DMS53 (cell line): ENCODE measurements at regions not wholly inside any gene's neighbourhood (a gene's known extent, or its start where the extent isn't known, plus 50 kb on each side); places are given as distances from the start of the nearest gene placed in this dataset.

ENCODE experiments used
- DNase-seq: peaks from one replicate; lab custom pipeline; 2025; lab: John Stamatoyannopoulos, UW

DNA sequence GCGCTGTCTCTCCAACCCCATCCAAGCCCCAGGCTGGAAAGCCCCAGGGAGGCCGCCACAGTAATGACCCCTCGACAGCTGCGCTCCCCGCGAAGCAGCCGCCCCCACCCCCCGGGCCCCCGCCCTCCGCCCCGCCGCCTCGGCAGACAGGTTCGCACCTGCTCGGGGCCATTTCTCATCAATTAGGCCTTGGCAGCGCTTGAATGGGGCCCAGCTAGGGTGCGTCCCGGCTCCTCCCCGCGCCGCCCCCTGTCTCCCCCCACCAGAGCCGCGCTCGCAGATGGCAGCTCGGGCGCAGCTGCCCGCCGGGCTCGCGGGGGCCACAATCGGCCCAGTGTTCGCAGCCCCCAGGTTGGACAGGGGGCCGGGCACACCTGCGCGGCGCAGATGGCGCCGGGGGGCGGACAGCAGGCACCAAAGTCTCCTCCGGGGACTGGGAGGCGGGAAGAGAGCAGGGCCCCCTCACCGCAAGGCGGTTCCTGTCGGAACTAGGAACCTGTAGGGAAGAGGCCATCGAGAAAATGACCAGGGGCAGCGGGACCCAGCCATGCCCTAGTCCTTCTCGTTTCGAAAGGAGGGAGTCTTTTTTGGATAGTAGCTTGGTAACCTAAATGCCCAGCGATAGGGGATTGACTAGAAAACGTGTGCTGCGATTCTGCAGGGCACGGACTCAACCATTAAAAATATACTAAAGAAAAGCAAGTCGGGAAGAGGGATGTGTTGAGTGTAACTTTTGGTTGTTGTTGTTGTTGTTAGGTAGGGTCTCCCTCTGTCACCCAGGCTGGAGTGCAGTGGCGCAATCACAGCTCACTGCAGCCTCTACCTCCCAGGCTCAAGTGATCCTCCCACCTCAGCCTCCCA lies 83.2 kb upstream of the EYA2 start:
- DNase-seq = peak; percentile 70

DNA sequence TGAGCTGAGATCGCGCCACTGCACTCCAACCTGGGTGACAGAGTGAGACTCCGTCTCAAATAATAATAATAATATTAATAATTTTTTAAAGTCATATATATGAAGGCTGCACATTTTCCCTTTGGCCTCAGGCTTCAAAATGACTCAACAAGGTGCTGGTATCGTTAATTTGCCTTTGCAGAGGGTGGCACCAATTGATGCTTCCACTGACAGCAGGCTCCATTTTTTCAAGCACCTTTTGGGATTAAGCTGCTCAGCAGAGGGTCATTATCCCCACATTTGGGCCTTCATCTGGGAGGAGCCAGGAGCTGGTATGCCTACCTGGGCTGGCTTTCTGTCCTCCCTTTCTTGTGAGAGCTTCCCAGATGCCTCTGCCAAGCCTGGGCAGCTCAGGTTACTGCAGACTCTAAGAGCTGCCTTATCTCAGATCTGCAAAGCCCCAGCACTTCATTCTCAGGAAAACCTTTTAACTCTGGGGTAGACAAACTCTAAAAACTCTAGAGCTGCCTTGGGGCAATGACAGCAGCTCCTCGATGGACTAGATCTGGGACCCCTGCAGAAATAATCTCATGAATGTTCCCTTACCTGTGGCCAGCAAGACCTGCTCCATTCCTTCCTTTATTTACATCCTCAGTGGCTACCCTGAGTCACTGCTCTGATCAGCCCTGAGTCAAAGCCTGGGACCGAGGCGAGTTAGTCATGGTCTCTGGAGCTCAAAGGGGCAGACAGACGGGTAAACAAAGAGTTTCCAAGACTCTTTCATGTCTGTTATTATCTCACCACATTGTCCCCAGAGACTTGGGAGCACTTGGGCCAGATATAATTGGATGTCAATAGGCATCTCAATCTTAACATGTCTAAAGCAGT lies 80.0 kb upstream of the EYA2 start:
- peak; percentile 90 for DNase-seq

- DNase-seq = no peak
Measured at GRCh38 chr20:46816097-46816496, 78.5 kb upstream of the EYA2 start.

GRCh38 chr20:46816886-46817638 lies 77.6 kb upstream of the EYA2 start:
- DNase-seq = no peak

- DNase-seq = no peak
Measured at GRCh38 chr20:46820682-46821081, 74.0 kb upstream of the EYA2 start.

GRCh38 chr20:46823271-46823751 lies 71.3 kb upstream of the EYA2 start:
- no peak for DNase-seq

DNA sequence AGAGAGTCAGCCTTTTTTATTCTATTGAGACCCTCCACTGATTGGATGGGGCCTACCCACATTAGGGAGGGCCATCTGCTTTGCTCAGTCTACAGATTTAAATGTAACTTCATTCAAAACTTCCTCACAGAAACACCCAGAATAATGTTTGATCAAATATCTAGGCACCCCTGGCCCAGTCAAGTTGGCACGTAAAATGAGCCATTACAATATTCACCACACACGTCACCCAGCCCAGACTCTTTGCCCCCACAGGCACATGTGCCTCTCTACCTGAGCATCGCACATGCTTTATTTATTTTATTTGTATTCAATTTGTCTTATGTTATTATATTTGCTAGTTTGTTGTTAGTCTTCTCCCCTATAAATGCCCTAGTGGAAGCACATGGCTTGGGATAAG lies 70.9 kb upstream of the EYA2 start:
- DNase-seq = no peak

DNA sequence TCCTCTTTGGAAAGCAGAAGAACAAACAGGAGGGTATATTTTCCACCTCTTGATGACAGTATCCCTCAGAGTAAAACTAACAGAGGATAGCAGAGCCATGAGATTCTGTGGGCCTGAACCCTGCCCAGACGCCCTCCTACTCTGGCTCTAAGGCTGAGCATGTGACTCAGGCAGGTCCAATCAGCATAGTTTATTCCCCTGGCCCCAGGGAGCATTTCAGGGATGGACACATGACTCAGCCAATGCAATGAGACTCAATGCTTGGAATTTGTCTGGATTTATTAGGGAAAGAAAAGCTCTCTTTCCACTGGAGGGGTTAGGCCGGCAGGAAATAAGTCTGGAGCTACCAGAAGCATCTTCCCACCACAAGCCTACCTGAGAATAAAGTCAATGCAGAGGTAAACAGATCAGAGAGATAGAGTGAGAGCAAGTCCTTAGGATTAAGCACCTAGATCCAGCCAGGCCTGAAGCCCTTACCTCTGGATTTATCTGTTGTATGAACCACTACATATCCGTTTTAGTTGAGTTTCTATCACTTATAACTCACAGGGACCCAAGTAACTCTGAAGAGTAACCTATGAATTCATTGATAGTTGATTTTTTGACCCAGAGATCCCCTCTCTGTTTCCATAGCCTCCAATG lies 68.2 kb upstream of the EYA2 start:
- no peak for DNase-seq

DNA sequence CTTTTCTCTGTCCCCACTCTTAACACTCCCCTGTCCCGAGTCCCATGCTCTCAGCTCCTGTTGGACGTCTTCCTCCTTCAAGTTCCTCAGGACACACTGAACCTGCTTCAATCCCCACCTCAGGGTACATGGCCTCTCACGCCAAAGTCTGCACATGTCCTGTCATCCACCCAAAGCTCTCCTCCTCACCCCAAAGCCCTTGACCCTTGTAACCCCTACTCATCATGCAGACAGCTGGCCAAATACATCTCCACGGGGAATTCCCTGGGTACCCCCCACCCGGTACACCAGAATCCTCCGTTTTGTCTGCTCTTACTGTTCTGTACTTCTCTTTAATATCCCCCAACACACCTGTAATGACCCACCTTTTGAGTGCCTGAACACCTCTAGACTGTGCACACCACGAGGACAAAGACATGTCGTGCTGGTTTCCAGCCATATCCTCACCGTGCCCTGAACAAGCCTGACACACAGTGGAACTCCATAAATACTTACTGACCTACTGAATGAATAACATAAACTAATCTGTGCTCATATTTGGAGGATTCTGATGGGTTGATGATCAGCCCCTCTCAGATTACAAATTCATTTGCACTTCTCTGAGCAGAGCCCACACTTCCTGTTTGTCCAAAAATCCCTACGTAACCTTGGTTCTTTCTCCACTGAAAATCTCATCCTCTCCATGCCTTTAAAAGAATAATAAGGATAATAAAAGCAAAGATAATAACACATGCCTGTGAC lies 66.8 kb upstream of the EYA2 start:
- DNase-seq = no peak

DNA sequence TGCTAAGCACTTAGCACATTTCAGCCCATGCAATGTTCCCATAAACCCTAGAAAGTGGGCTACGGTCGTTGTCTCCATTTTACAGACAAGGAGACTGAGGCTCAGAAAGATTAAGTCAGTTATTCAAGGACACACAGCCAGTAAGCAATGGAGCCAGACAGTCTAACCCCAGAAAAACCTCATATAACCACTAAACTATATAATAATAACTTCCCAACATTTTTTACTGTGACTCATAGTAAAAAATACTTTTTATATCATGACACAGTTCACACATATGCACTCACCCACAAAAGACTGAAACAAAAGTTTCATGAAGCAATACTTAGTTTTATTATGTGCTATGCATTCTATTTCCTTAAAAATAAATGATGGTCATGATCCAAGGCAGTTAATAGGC lies 66.2 kb upstream of the EYA2 start:
- DNase-seq = no peak

DNA sequence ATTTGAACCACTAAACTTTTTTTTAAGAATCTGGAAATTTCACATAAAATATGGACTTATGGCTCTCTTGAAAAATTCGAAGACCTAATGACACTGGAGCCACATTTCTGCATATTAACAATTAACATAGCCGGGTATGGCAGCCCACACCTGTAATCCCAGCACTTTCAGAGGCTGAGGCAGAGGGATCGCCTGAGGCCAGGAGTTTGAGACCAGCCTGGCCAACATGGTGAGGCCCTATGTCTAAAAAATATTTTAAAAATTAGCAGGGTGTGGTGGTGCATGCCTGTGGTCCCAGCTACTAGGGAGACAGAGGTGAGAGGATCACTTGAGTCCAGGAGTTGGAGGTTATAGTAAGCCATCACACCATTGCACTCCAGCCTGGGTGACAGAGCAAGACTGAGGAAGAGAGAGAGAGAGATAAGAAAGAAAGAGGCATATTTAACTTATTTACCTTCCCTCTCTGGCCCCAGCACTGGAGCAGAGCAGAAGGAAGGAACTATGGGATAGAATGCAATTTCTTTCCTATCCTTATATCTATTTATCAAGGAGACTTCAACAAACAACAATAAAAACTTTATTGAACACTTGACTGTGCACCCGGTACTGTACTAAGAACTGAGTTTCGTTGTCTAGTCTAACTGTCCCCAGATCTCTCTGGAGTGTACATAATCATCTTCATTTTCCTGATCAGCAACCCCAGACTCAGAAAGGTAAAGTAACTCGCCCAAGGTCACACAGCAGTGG lies 63.6 kb upstream of the EYA2 start:
- DNase-seq = no peak

GRCh38 chr20:46831633-46832011 lies 63.0 kb upstream of the EYA2 start:
- no peak for DNase-seq

DNA sequence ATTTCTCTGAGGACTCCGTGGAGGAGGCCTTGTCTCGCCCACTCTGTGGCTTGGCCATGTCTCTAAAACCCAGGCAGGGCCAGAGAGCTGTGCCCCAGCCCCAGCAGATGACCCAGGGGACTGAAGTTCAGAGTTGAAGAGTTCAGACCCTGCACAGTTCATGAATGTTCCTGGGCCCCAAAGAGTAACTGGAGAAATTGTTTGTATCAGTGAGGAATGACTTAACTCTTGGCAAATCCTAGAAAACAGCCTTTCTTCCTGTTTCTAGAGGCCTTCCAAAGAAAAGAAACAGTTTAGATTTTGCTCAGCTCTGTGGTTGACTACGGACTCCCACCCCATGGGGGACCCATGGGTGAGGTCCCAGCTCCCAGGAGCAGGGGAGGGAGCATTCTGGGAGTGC lies 62.1 kb upstream of the EYA2 start:
- DNase-seq = no peak

- no peak for DNase-seq
Measured at GRCh38 chr20:46833360-46833759, 61.3 kb upstream of the EYA2 start.

GRCh38 chr20:46835418-46835817 lies 59.2 kb upstream of the EYA2 start:
- DNase-seq = no peak

DNA sequence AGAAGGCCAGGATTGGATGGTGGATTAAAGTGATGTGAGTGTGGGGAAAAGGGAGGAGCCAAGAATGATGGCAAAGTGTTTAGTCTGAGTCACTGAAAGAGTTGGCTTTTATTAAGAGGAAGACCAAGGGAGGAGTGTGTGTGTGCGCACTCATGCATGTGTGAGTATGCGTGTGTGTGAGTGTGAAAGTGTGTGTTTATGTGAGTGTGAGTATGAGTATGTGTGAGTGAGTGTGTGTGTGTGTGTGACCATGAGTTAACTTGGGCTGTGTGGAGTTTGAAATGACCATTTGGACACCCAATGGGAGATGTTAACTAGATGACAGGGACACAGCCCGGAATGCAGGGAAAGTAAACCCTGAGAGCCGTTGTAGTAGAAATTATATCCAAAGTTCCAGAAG lies 57.6 kb upstream of the EYA2 start:
- no peak for DNase-seq

DNA sequence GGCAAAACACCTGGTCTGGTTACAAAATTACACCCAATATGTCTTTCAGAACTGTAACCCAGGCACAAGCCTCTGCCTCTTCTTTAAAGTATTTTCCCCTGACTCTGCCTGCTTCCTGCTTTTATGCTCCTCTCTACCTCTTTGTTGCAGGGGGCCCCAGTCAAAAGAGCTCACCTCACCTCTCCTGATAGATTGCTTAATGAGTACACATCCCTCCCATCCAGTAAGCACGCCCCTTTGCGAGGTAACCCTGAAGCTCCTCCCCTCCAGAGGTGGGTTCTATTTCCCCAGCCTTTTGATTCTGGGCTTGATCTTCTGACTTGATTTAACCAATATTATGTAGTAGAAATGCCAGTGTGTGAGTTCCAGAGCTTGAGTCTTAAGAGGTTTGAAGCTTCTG lies 56.6 kb upstream of the EYA2 start:
- DNase-seq = peak; percentile 21

DNA sequence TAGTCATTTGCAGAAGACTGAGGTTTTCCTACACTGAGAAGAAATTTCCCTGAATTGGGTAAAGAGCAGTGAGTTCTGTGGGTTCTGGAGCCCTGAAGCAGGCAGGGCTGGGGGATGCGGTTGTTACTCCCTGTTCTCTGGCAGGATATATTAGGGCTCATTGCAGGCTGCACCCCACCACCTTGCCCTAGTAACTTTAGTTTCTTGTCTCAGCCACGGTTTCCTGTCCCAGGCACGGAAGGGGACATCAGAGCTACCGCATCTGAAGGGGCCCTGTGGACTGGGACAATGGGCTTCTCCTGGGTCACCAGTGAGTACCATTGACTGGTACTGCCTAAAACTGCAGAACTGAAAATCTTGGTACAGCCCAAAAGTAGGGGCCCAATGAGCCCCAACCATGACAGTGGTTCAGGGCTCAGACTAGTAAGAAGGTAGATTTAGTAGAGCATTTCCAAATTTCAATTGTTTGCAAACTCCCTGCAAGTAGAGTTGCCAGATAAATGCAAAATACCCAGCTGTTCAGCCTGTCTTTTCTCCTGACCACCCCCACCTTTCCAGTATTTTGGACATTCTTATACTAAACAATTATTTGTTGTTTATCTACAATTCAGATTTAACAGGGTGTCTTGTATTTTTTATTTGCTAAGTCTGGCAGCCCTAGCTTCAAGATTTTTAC lies 54.5 kb upstream of the EYA2 start:
- DNase-seq = no peak
